ENCODE measurements at regions not wholly inside any gene's neighbourhood (a gene's known extent, or its start where the extent isn't known, plus 50 kb on each side); places are given as distances from the start of the nearest gene placed in this dataset.
"Not testable (repeated sequence)": the region's sequence is repeated elsewhere in the genome, so short reads cannot be mapped to it uniquely, and the experiment has no call there.

DNA sequence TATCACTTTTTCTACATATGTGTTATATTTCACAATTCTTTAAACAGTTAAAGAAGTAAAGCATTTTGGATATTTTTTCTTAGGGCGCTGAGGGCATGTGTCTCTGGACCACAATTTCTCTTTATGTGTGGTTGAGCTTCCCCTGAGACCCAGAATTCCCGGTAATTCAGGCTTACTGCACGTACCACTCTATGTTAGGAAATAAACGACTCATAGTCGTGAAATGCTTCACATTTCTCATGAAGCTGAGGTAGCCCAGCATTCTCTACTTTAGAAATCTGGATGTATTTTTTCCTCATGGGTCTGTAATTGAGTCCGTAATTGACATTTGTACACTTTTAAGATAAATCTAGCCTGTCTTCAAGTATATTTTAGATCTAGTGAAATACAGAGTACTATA lies 170.6 kb downstream of the FZD1 start:
- H3K4me2 ChIP-seq (ENCODE audit: low read length), result no peak overlapping the region
- H3K9me2 ChIP-seq (replicated peaks; ENCODE audit: control insufficient read depth, low read length), result no peaks in the 10 kb centered on the region; the same call in 1 of the 2 replicates
- 0 out of 2 replicates have a peak, but pooled peaks cover 2% of the 10 kb centered on the region for H3K9me3 ChIP-seq (ENCODE audit: control insufficient read depth, insufficient read depth, low read length)
- H3K4me1 ChIP-seq (ENCODE audit: control insufficient read depth, low read length), result no peaks in the 10 kb centered on the region
- H3K36me3 ChIP-seq (ENCODE audit: control insufficient read depth, low read length), result no peaks in the 10 kb centered on the region
- H3K27ac ChIP-seq (ENCODE audit: low read depth, low read length), result no peak overlapping the region
- H3K27me3 ChIP-seq (ENCODE audit: control insufficient read depth, low read length), result peaks cover 10% of the 10 kb centered on the region; the same call in 1 of the 2 replicates
- no peak overlapping the region for H3K4me3 ChIP-seq (ENCODE audit: low read length)
- no peaks in the 10 kb centered on the region for H3K79me2 ChIP-seq (ENCODE audit: control insufficient read depth, low read length)
- no peak for TF ChIP-seq EZH2phosphoT487 (IDR thresholded peaks at IDR 0.05; ENCODE audit: borderline replicate concordance, low read length)
- TF ChIP-seq, protein P1, sequence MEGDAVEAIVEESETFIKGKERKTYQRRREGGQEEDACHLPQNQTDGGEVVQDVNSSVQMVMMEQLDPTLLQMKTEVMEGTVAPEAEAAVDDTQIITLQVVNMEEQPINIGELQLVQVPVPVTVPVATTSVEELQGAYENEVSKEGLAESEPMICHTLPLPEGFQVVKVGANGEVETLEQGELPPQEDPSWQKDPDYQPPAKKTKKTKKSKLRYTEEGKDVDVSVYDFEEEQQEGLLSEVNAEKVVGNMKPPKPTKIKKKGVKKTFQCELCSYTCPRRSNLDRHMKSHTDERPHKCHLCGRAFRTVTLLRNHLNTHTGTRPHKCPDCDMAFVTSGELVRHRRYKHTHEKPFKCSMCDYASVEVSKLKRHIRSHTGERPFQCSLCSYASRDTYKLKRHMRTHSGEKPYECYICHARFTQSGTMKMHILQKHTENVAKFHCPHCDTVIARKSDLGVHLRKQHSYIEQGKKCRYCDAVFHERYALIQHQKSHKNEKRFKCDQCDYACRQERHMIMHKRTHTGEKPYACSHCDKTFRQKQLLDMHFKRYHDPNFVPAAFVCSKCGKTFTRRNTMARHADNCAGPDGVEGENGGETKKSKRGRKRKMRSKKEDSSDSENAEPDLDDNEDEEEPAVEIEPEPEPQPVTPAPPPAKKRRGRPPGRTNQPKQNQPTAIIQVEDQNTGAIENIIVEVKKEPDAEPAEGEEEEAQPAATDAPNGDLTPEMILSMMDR (IDR thresholded peaks at IDR 0.05; ENCODE audit: low read depth, low read length, poor library complexity, severe bottlenecking), result no peak
- H3F3A ChIP-seq (ENCODE audit: control insufficient read depth, insufficient read depth), result no peaks in the 10 kb centered on the region
- no peaks in the 10 kb centered on the region for H4K20me1 ChIP-seq (ENCODE audit: control insufficient read depth, insufficient read depth, low read depth, low read length)

DNA sequence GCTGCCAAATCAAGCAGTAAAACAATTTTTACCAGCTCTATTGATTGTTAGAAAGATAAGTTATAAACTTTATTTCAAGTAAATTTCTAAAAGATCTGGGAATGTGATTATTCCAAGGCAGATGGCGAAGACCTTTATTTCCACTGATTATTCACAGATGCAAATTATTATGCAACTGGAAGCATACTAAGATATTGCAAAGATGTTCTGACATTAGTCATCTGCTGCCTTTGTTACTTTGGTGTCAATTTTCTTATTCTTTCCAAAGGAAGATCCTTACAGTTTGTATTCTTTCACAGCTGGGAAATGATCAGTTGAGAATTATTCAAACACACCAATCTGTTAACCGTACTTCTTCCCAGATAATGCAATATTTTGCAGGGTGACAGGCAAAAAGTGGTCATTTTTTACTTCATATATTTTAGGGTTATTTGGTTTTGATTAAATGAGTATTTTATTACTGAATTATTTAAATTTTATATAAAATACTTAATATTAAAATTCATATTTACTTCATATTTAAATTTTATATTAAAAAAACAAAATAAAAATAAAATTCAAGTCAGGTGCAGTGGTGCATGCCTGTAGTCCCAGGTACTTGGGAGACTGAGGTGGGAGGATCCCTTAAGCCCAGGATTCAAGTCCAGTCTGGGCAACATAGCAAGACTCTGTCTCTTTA lies 171.3 kb downstream of the FZD1 start:
- no peaks in the 10 kb centered on the region for H3K79me2 ChIP-seq (ENCODE audit: control insufficient read depth, low read length)
- H3K9me3 ChIP-seq (ENCODE audit: control insufficient read depth, insufficient read depth, low read length), result 0 out of 2 replicates have a peak, but pooled peaks cover 2% of the 10 kb centered on the region
- H3K27ac ChIP-seq (ENCODE audit: low read depth, low read length), result no peak overlapping the region
- no peak overlapping the region for H3K4me2 ChIP-seq (ENCODE audit: low read length)
- no peaks in the 10 kb centered on the region for H4K20me1 ChIP-seq (ENCODE audit: control insufficient read depth, insufficient read depth, low read depth, low read length)
- H3K27me3 ChIP-seq (ENCODE audit: control insufficient read depth, low read length), result peaks cover 10% of the 10 kb centered on the region; the same call in 1 of the 2 replicates
- no peak overlapping the region for H3K4me3 ChIP-seq (ENCODE audit: low read length)
- H3K9me2 ChIP-seq (replicated peaks; ENCODE audit: control insufficient read depth, low read length), result no peaks in the 10 kb centered on the region; the same call in 1 of the 2 replicates
- H3F3A ChIP-seq (ENCODE audit: control insufficient read depth, insufficient read depth), result no peaks in the 10 kb centered on the region
- no peaks in the 10 kb centered on the region for H3K4me1 ChIP-seq (ENCODE audit: control insufficient read depth, low read length)
- no peaks in the 10 kb centered on the region for H3K36me3 ChIP-seq (ENCODE audit: control insufficient read depth, low read length)
- no peak for TF ChIP-seq EZH2phosphoT487 (IDR thresholded peaks at IDR 0.05; ENCODE audit: borderline replicate concordance, low read length)
- TF ChIP-seq, protein P1 (IDR thresholded peaks at IDR 0.05; ENCODE audit: low read depth, low read length, poor library complexity, severe bottlenecking), result no peak

DNA sequence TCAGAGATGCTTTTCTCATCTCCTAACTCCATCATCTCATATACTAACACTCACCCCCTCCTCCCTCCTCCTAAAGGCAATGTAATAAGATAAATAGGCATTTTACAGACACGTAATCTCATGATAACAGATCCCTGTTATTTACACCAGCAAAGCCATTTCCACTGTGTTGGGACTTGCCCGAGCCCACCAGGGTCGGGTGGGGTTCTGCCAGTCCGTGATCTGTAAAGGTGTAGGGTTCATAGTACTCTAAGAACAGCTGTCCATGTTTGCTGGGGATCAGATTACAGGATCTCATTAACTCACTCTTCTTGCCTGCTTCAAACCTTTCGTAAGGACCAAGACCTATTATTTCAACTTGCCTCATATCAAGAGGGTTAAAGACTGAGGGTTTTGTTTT lies 172.4 kb downstream of the FZD1 start:
- no peaks in the 10 kb centered on the region for H3K4me1 ChIP-seq (ENCODE audit: control insufficient read depth, low read length)
- no peak overlapping the region for H3K27ac ChIP-seq (ENCODE audit: low read depth, low read length)
- H3K27me3 ChIP-seq (ENCODE audit: control insufficient read depth, low read length), result peaks cover 10% of the 10 kb centered on the region; the same call in 1 of the 2 replicates
- H3K4me2 ChIP-seq (ENCODE audit: low read length), result no peak overlapping the region
- no peaks in the 10 kb centered on the region for H3K79me2 ChIP-seq (ENCODE audit: control insufficient read depth, low read length)
- no peaks in the 10 kb centered on the region for H3K36me3 ChIP-seq (ENCODE audit: control insufficient read depth, low read length)
- no peaks in the 10 kb centered on the region; the same call in 1 of the 2 replicates for H3K9me2 ChIP-seq (replicated peaks; ENCODE audit: control insufficient read depth, low read length)
- H3F3A ChIP-seq (ENCODE audit: control insufficient read depth, insufficient read depth), result no peaks in the 10 kb centered on the region
- H4K20me1 ChIP-seq (ENCODE audit: control insufficient read depth, insufficient read depth, low read depth, low read length), result no peaks in the 10 kb centered on the region
- H3K9me3 ChIP-seq (ENCODE audit: control insufficient read depth, insufficient read depth, low read length), result peaks cover 6% of the 10 kb centered on the region; the same call in 1 of the 2 replicates
- H3K4me3 ChIP-seq (ENCODE audit: low read length), result no peak overlapping the region
- TF ChIP-seq, protein P1 (IDR thresholded peaks at IDR 0.05; ENCODE audit: low read depth, low read length, poor library complexity, severe bottlenecking), result no peak
- no peak for TF ChIP-seq EZH2phosphoT487 (IDR thresholded peaks at IDR 0.05; ENCODE audit: borderline replicate concordance, low read length)

DNA sequence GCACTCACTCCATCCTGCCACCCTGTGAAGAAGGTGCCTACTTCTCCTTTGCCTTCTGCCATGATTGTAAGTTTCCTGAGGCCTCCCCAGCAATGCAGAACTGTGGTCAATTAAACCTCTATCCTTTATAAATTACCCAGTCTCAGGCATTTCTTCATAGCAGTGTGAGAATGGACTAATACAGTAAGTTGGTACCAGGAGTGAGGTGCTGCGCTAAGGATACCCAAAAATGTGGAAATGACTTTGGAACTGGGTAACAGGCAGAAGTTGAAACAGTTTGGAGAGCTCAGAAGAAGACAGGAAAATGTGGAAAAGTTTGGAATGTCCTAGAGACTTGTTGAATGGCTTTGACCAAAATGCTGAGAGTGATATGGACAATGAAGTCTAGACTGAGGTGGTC lies 176.0 kb downstream of the FZD1 start:
- H3K9me2 ChIP-seq (replicated peaks; ENCODE audit: control insufficient read depth, low read length); H3K79me2 ChIP-seq (ENCODE audit: control insufficient read depth, low read length); H3K27ac ChIP-seq (ENCODE audit: low read depth, low read length); H3K36me3 ChIP-seq (ENCODE audit: control insufficient read depth, low read length); H4K20me1 ChIP-seq (ENCODE audit: control insufficient read depth, insufficient read depth, low read depth, low read length); H3K4me2 ChIP-seq (ENCODE audit: low read length); H3K9me3 ChIP-seq (ENCODE audit: control insufficient read depth, insufficient read depth, low read length); H3K4me3 ChIP-seq (ENCODE audit: low read length); H3K27me3 ChIP-seq (ENCODE audit: control insufficient read depth, low read length); H3K4me1 ChIP-seq (ENCODE audit: control insufficient read depth, low read length); H3F3A ChIP-seq (ENCODE audit: control insufficient read depth, insufficient read depth): not testable (repeated sequence)

Data from DOHH2 (cell line).